ENCODE measurements at regions not wholly inside any gene's neighbourhood (a gene's known extent, or its start where the extent isn't known, plus 50 kb on each side); places are given as distances from the start of the nearest gene placed in this dataset.

- no peak for DNase-seq
These were observed 58.2 kb upstream of the NAA20 start for GRCh38 chr20:19958928-19959327.

- no peak for DNase-seq
These were observed 56.4 kb upstream of the NAA20 start for GRCh38 chr20:19960745-19961144.

GRCh38 chr20:19961293-19961692, 55.9 kb upstream of the NAA20 start:
- DNase-seq: no peak

GRCh38 chr20:19962958-19963357, 54.2 kb upstream of the NAA20 start:
- no peak for DNase-seq

GRCh38 chr20:19964289-19965265, 52.6 kb upstream of the NAA20 start:
- DNase-seq: no peak

- no peak for DNase-seq
These were observed 50.3 kb upstream of the NAA20 start for GRCh38 chr20:19966840-19967239.

Measured in CD4-positive, alpha-beta T cell treated with Interferon alpha-2 for 1 hour (primary cell).